HG03039 (cell line): ENCODE measurements at regions not wholly inside any gene's neighbourhood (a gene's known extent, or its start where the extent isn't known, plus 50 kb on each side); places are given as distances from the start of the nearest gene placed in this dataset.
"Not testable (repeated sequence)": the region's sequence is repeated elsewhere in the genome, so short reads cannot be mapped to it uniquely, and the experiment has no call there.

Experiments
- ATAC-seq: cut with Tn5 transposase; IDR thresholded peaks from one replicate; pipeline ENCODE4 v1.9.1; 2021; ENCODE audit warnings: mild to moderate bottlenecking, moderate library complexity; ENCODE audit not compliant: unreplicated experiment

GRCh38 chrX:128653524-128654060 lies 601.4 kb upstream of the ACTRT1 start:
- ATAC-seq, result no peak

DNA sequence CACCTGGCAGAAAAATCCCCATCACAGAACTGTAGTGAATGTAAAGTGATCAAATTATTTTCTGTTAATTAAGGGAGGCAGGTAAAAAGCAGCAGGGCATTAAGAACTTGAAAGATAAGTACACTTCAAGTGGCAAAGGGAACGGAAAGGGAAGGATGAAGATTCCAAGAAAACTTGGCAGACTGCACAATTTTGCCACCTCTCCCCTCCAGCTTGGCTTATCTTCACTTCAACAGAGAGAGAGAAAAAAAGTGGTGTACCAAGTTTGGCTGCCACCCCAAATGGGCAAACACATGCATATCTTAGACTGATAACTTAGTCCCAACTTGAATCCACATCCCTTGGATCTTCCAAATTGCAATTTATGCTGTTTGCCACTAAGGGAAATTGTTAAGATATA lies 598.1 kb upstream of the ACTRT1 start:
- no peak for ATAC-seq

- ATAC-seq, result no peak
These were observed 582.6 kb upstream of the ACTRT1 start for GRCh38 chrX:128634754-128635153.

DNA sequence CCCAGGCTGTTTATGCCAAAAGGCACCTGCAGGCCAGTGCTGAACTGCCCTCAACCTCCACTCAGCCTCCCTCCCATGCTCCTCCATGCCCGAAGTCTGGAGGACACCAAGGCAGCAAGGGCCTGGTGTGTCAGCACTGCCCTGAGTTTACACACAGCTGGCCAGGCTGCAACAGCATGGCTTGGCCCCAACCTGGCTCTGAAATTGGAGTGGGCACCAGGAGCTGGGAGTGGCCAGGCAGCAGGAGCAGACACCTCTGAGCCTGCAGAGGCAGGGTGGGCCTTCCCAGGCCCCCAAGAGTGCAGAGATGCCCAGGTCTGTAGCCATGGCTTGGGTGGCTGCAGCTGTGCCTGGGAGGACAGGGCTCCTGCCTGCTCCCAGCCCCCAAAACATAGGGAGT lies 571.2 kb upstream of the ACTRT1 start:
- no peak for ATAC-seq

DNA sequence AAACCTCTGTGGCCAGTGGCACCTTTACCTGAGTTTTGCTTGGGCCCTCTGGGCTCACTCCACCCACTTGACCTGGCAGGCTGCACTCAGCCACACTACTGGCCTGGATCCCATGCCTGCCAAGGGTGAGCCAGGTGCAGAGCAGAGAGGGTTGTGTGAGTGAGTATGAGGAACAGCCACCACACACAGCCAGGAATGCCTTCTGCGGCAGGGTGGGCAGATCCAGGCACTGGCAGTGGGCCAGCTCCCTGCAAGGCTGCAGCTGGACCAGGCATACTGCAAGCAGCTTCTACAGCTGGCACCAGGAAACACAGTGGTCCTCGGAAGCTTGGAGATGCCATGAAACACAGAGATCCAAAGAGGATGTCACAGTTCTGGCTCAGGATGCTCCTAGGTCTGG lies 570.1 kb upstream of the ACTRT1 start:
- no peak for ATAC-seq

GRCh38 chrX:128619490-128619889 lies 567.3 kb upstream of the ACTRT1 start:
- ATAC-seq, result no peak

GRCh38 chrX:128616933-128617332 lies 564.7 kb upstream of the ACTRT1 start:
- no peak for ATAC-seq

GRCh38 chrX:128606817-128607216 lies 554.6 kb upstream of the ACTRT1 start:
- not testable (repeated sequence) for ATAC-seq

- not testable (repeated sequence) for ATAC-seq
These were observed 554.2 kb upstream of the ACTRT1 start for GRCh38 chrX:128606357-128606756.

- ATAC-seq, result no peak
These were observed 549.5 kb upstream of the ACTRT1 start for GRCh38 chrX:128601706-128602105.

- ATAC-seq, result no peak
These were observed 547.4 kb upstream of the ACTRT1 start for GRCh38 chrX:128599632-128600031.

- ATAC-seq, result no peak
These were observed 529.8 kb upstream of the ACTRT1 start for GRCh38 chrX:128582036-128582435.

- ATAC-seq, result no peak
These were observed 529.4 kb upstream of the ACTRT1 start for GRCh38 chrX:128581615-128582014.

DNA sequence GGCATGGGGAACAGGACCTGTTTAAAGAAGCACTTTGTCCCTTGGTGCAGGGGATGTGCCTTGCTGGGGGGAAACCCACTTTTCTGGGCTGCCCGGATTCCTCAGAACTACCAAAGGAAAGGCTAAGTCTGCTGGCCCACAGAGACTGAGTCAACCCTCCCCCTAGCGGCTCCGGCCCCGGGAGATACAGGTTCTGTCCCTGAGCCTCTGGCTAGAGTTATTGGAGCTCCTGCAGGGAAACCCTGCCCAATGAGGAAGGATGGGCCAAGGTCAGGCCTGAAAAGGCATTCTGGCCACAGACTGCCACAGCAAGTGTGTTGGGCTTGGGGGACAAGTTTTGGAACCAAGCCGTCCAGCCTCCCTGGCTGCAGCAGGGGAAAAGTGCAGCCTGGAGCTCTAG lies 490.9 kb upstream of the ACTRT1 start:
- ATAC-seq, result no peak

DNA sequence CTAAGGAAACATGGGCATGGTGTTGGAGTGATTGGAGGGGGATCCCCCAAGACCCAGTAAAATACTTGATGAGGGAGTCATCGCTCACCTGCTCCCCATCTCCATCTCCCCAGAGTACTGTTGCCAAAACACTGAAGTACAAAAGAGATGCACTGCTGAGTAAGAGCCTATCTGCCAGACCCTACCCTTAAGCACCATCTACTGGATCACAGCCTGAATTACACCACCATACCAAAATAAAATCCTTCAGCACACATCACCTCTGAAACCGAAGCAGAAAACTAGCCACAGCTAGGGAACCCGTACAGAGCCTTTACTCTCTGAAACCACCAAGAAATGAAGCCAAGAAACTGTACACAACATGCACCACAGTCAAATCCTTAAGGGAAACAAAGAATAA lies 466.3 kb upstream of the ACTRT1 start:
- no peak for ATAC-seq

- no peak for ATAC-seq
These were observed 465.5 kb upstream of the ACTRT1 start for GRCh38 chrX:128517691-128518090.

GRCh38 chrX:128504496-128504895 lies 452.3 kb upstream of the ACTRT1 start:
- no peak for ATAC-seq

DNA sequence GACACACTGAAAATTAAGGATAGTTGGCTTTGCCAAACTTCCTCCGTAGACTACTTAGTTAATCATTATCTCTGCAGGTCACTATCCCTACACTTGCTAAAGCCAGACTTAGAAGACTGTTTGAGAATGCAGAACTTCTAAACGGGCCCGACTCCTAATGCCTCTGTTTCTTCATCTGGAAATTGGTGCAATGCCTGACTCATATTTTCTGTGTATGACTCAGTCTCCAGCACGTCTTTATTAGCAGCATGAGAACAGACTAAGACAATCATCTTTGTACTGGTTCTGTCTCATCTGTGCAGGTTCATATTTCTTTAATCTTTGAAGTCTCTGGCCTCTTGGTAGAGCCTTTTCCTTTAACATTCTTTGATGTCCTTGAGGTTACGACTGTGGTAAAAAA lies 411.9 kb upstream of the ACTRT1 start:
- ATAC-seq, result no peak

- ATAC-seq, result no peak
These were observed 408.6 kb upstream of the ACTRT1 start for GRCh38 chrX:128460835-128461234.

DNA sequence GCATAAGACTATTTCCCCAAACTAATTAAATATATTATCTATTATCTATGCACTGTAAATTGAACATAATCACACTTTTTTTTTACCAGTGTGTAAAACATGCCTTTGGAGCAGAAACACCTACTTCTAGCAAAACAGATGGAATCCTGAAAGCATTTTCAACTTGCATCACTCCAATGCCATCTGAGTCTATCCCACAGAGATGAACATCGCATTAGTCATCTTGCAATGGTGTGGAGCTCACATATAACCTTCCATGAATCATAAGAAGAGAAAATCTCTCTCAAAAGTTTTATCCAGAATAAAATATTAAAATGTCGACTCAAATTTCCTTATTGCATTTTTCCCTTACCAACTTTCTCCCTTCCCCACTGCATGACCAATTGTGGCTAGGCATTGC lies 406.7 kb upstream of the ACTRT1 start:
- ATAC-seq, result no peak

GRCh38 chrX:128457674-128458073 lies 405.5 kb upstream of the ACTRT1 start:
- no peak for ATAC-seq

GRCh38 chrX:128439159-128439558 lies 387.0 kb upstream of the ACTRT1 start:
- ATAC-seq, result no peak

- no peak for ATAC-seq
These were observed 385.9 kb upstream of the ACTRT1 start for GRCh38 chrX:128438082-128438481.
